Renal cortex interstitium (tissue), 11 donors: ENCODE measurements at regions not wholly inside any gene's neighbourhood (a gene's known extent, or its start where the extent isn't known, plus 50 kb on each side); places are given as distances from the start of the nearest gene placed in this dataset.
A peak's percentile ranks its signal among the peaks of the same experiment; 100 is the strongest.
"Not testable (repeated sequence)": the region's sequence is repeated elsewhere in the genome, so short reads cannot be mapped to it uniquely, and the experiment has no call there.

Experiments
- DNase-seq, 11 donors: peaks; one replicate each; pipeline ENCODE4 v3.0.0-alpha.2; 2013; ENCODE audit warnings: low read depth in 9 of 11, low spot score in 4 of 11; ENCODE audit errors: extremely low read depth in 1 of 11

DNA sequence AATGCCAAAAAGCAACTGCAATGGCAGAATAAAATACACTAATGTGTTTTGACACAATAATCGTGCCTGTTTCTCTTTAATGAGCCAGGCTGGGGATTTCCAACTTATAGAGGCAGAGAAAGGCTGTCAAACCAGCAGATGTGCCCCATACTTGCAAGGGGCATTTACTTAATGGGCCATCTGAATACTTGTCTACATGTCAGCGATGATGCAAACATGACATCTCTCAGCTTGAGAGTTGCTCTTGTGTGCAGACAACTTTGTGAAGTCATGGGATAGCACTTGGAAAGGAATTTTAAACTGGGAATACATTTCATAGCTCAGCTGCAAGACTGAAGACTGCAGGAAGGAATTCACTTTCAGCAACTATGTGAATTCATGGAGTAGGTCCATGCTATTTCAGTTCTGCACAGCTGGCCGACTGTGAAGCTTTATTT, 127.4 kb upstream of the ADAMTS9 start:
- DNase-seq = peak in 3 of 11 donors; percentile 41 to 48 (median 43)

DNA sequence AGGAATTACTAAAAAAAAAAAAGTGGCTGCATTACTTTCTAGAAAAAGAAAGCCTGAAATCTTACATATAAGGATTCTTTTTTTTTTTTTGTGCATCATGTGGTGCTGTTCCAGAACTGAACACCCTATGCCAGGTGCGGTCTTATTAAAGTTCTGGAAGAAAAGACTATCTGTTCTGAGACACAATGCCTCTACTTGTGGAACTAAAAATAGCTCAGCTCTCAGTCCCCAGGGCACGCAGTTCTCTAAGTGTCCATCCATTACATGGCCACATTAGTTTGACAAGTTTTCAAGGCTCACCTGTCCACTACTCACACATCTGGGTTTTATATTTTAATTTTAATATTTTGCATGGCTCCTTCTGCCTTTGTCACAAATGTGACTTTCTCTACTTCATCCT, 126.6 kb upstream of the ADAMTS9 start:
- DNase-seq = no peak

DNA sequence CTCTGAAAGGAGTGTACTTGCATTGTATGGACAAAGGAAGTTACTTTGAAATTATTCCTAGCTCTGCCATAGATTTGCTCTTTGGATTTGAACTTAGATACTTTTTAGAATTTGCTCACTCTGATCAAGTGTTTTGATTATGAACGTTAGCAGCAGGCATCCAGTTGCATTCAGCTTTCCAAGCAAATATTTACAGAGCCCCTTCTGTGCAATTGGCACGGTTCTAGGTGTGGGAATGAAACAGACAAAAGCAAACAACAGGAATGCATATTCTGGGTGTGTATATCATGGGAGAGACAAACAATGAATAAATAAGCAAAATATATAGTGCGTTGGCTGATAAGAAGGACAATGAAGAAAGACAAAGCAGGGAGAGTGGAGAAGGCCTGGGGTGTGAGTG, 125.5 kb upstream of the ADAMTS9 start:
- no peak for DNase-seq

GRCh38 chr3:64809086-64809485, 121.3 kb upstream of the ADAMTS9 start:
- DNase-seq = no peak

GRCh38 chr3:64808061-64808460, 120.3 kb upstream of the ADAMTS9 start:
- no peak for DNase-seq

DNA sequence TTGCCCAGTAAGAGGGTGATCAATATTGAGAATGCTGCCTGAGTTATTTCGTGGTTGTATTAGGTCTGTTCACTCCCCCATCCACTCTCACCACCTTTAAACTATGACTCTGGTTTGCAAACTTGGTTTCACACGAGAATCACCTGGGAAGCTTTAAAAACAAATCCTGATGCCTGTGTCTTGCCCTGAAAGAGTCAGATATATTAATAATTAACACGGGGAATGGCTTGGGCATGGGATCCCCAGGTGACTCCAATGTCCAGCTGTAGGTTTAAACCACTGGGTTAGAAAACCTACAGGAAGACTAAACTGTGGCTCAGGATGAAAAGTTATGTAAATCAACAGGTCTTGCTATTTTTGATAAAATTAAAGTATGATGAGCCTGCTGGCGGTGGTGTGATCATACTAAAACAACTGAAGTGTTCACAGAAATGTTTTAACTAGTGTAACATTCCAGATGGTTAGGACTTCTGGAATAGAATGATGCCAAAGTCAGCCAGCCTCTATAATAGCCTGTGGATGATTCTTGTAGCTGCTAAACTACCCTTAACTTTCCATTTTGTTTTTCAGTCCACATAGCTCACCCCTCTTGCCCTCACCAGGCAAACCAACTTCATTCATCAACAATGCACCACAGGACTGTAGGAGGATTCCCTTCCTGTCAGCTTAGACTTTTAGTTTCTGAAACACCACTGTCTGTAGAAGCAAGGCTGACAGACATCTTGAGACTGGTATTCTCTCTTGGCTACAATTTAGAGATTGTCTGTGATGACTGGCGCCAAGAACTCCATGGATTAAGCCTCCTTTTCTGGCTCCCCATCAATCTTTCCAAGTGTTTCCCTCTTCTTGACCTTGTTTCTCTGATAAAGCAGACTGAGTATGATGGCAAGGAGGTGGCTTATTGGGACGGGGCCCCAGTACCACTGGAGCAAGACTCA, 119.1 kb upstream of the ADAMTS9 start:
- DNase-seq = peak in 4 of 11 donors; percentile 8 to 32 (median 28)

GRCh38 chr3:64805978-64806377, 118.2 kb upstream of the ADAMTS9 start:
- DNase-seq = no peak

- DNase-seq = no peak
Measured at GRCh38 chr3:64805248-64805647, 117.4 kb upstream of the ADAMTS9 start.

DNA sequence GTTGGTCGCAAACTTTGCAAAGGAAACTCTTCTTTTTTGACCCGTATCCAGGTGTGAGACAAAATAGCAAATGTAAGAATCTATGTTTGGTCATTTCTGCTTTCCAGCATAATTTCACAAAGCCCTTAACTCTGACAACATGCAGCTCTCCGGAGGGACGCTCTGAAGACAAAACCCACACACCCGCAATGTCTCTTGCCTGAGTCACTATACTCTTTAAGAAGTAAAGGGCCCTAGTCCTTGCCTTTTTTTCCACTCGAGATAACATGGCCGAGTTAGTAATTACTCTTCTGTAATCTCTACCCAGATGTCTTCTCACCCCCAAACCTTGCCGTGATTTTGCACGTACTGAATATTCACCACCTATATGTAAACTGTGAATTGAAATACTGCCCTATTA, 115.7 kb upstream of the ADAMTS9 start:
- no peak for DNase-seq

GRCh38 chr3:64802460-64802859, 114.7 kb upstream of the ADAMTS9 start:
- no peak for DNase-seq

DNA sequence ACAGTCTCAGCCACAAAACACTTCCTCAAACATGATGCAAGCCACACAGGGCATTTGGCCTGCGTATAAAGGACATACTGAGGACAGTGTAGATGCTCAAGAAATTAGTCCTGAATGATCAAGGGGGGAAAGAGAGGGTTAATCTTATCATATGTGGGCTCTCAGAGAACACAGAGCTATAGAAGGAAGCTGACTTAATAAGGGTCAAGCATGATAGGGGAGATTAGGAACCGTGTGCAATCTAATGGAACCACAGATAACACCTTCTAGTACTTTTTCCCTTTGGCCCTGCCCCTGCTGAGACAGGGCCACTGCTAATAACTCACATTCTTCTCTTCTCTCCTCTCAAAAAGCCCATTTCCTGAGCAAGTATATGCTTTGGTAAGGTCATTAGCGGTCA, 114.1 kb upstream of the ADAMTS9 start:
- no peak for DNase-seq

GRCh38 chr3:64799606-64800005, 111.8 kb upstream of the ADAMTS9 start:
- no peak for DNase-seq

- DNase-seq = no peak
Measured at GRCh38 chr3:64798316-64798715, 110.5 kb upstream of the ADAMTS9 start.

DNA sequence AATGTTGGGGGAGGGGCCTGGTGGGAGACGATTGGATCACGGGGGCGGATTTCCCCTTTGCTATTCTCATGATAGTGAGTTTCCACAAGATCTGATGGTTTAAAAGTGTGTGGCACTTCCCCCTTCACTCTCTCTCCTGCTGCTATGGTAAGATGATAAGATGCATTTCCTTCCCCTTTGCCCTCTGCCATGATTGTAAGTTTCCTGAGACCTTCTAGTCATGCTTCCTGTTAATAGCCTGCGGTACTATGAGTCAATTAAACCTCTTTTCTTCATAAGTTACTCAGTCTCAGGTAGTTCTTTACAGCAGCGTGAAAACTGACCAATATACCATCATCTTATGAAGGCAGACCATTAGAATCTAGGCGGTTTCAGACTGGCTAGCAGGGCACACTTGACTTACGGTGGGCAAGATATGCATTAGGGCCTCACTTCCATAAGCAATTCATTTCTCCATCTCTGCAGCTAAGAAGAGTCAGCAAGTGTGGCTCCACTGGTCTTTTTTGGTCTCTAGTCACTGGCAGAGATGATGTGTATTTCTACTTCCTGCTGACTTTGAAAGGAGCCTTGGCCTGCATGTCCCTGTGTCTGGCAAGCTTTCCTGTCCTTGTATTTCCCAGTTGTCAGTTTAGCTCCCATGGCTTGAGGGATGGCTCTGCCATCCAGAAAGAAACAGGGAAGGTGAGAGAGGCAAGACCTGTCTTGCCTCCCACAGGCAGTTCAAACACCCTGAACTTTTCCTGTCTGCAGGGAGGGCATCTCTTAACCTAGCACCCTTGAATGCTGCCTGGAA, 109.0 kb upstream of the ADAMTS9 start:
- DNase-seq = no peak

GRCh38 chr3:64792445-64792844, 104.6 kb upstream of the ADAMTS9 start:
- DNase-seq = no peak

GRCh38 chr3:64789111-64789510, 101.3 kb upstream of the ADAMTS9 start:
- DNase-seq = no peak

DNA sequence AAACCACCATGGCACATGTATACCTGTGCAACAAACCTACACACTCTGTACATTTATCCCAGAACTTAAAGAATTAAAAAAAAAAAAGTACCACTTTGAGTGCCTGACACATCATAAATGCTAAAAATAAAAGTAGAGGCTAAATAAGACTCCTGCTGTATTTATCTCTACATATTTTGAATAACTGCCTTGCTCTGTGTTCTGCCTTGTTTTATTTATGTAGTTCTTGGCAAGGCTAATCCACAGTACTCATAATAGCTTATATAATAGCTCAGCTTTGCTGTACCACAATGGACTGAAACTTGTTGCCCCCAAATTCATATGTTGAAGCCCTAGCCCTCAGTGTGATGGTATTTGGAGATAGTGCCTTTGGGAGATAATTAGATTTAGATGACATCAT, 95.4 kb upstream of the ADAMTS9 start:
- DNase-seq = no peak

GRCh38 chr3:64780923-64781322, 93.1 kb upstream of the ADAMTS9 start:
- DNase-seq = not testable (repeated sequence)

- no peak for DNase-seq
Measured at GRCh38 chr3:64773137-64773536, 85.3 kb upstream of the ADAMTS9 start.

GRCh38 chr3:64766440-64766839, 78.6 kb upstream of the ADAMTS9 start:
- no peak for DNase-seq
